ENCODE measurements at regions not wholly inside any gene's neighbourhood (a gene's known extent, or its start where the extent isn't known, plus 50 kb on each side); places are given as distances from the start of the nearest gene placed in this dataset.

GRCh38 chr10:61142987-61143386 lies 199.0 kb upstream of the RHOBTB1 start:
- no peak overlapping the region for H3K9ac ChIP-seq (ENCODE audit: low read depth in 1 of 2, low read length in 2 of 2)
- no peak for DNase-seq (ENCODE audit: low spot score)
- H3K27ac ChIP-seq (ENCODE audit: low read depth in 1 of 2, low read length in 2 of 2), result no peak overlapping the region
- 74% methylated on average over 1 of the region's 1 CpG for WGBS
- H3K4me1 ChIP-seq (ENCODE audit: control insufficient read depth in 4 of 4, insufficient read depth in 4 of 4, low read length in 3 of 4), result peaks cover 0 to 5% (median 2%) of the 10 kb centered on the region in 4 donors
- H3K9me3 ChIP-seq (ENCODE audit: control insufficient read depth in 4 of 4, low read length in 3 of 4), result no peaks in the 10 kb centered on the region
- TF ChIP-seq NR2F2 (IDR thresholded peaks at IDR 0.05) (no peak), CTCF (IDR thresholded peaks at IDR 0.05; ENCODE audit: low read depth, low read length, missing input control) (no peak), EGR1 (IDR thresholded peaks at IDR 0.05; ENCODE audit: low read depth in 2 of 2) (no peak), HNF4A (conservative IDR thresholded peaks at IDR 0.05) (no peak), FOXA1 (IDR thresholded peaks at IDR 0.05) (no peak)
- no peak overlapping the region for H3K4me3 ChIP-seq (ENCODE audit: low read depth in 1 of 3, low read length in 3 of 3)
- no peaks in the 10 kb centered on the region for H3K27me3 ChIP-seq (ENCODE audit: control insufficient read depth in 4 of 4, insufficient read depth in 4 of 4, low read length in 3 of 4)
- H3K36me3 ChIP-seq (ENCODE audit: control insufficient read depth in 4 of 4, insufficient read depth in 3 of 4, low read depth in 1 of 4, low read length in 3 of 4), result no peaks in the 10 kb centered on the region

- TF ChIP-seq CTCF (IDR thresholded peaks at IDR 0.05; ENCODE audit: low read depth, low read length, missing input control), result peak; percentile 61
- TF ChIP-seq NR2F2 (IDR thresholded peaks at IDR 0.05), result no peak
- peak; percentile 20 for TF ChIP-seq YY1 (IDR thresholded peaks at IDR 0.05)
- peak; percentile 84 to 87 for TF ChIP-seq RAD21 (IDR thresholded peaks at IDR 0.05)
- H3K36me3 ChIP-seq (ENCODE audit: control insufficient read depth in 4 of 4, insufficient read depth in 3 of 4, low read depth in 1 of 4, low read length in 3 of 4), result no peaks in the 10 kb centered on the region
- no peaks in the 10 kb centered on the region for H3K27me3 ChIP-seq (ENCODE audit: control insufficient read depth in 4 of 4, insufficient read depth in 4 of 4, low read length in 3 of 4)
- H3K27ac ChIP-seq (ENCODE audit: low read depth in 1 of 2, low read length in 2 of 2), result no peak overlapping the region
- no peak for DNase-seq (ENCODE audit: low spot score)
- H3K9ac ChIP-seq (ENCODE audit: low read depth in 1 of 2, low read length in 2 of 2), result no peak overlapping the region
- peaks cover 0 to 2% (median 0%) of the 10 kb centered on the region in 4 donors for H3K4me1 ChIP-seq (ENCODE audit: control insufficient read depth in 4 of 4, insufficient read depth in 4 of 4, low read length in 3 of 4)
- no peaks in the 10 kb centered on the region for H3K9me3 ChIP-seq (ENCODE audit: control insufficient read depth in 4 of 4, low read length in 3 of 4)
- WGBS, result 19% methylated on average over 7 of the region's 7 CpGs
- no peak overlapping the region for H3K4me3 ChIP-seq (ENCODE audit: low read depth in 1 of 3, low read length in 3 of 3)
Observed at GRCh38 chr10:61140765-61141392, 196.9 kb upstream of the RHOBTB1 start.

- H3K27me3 ChIP-seq (ENCODE audit: control insufficient read depth in 4 of 4, insufficient read depth in 4 of 4, low read length in 3 of 4), result no peaks in the 10 kb centered on the region
- no peak overlapping the region for H3K4me3 ChIP-seq (ENCODE audit: low read depth in 1 of 3, low read length in 3 of 3)
- no peaks in the 10 kb centered on the region for H3K36me3 ChIP-seq (ENCODE audit: control insufficient read depth in 4 of 4, insufficient read depth in 3 of 4, low read depth in 1 of 4, low read length in 3 of 4)
- H3K4me1 ChIP-seq (ENCODE audit: control insufficient read depth in 4 of 4, insufficient read depth in 4 of 4, low read length in 3 of 4), result peaks cover 0 to 2% (median 0%) of the 10 kb centered on the region in 4 donors
- H3K9ac ChIP-seq (ENCODE audit: low read depth in 1 of 2, low read length in 2 of 2), result no peak overlapping the region
- no peak for DNase-seq (ENCODE audit: low spot score)
- TF ChIP-seq GABPA (IDR thresholded peaks at IDR 0.05 in 1 of 2, conservative IDR thresholded peaks at IDR 0.05 in 1 of 2) (no peak), HNF4A (conservative IDR thresholded peaks at IDR 0.05) (no peak), RXRA (IDR thresholded peaks at IDR 0.05) (no peak), FOXA2 (IDR thresholded peaks at IDR 0.05) (no peak), RAD21 (IDR thresholded peaks at IDR 0.05) (no peak), ZBTB33 (IDR thresholded peaks at IDR 0.05) (no peak)
- 71% methylated on average over 4 of the region's 4 CpGs for WGBS
- H3K9me3 ChIP-seq (ENCODE audit: control insufficient read depth in 4 of 4, low read length in 3 of 4), result no peaks in the 10 kb centered on the region
- H3K27ac ChIP-seq (ENCODE audit: low read depth in 1 of 2, low read length in 2 of 2), result no peak overlapping the region
Observed at GRCh38 chr10:61139592-61139953, 195.6 kb upstream of the RHOBTB1 start.

All from liver (tissue), 8 donors.